ENCODE measurements at regions not wholly inside any gene's neighbourhood (a gene's known extent, or its start where the extent isn't known, plus 50 kb on each side); places are given as distances from the start of the nearest gene placed in this dataset.

DNA sequence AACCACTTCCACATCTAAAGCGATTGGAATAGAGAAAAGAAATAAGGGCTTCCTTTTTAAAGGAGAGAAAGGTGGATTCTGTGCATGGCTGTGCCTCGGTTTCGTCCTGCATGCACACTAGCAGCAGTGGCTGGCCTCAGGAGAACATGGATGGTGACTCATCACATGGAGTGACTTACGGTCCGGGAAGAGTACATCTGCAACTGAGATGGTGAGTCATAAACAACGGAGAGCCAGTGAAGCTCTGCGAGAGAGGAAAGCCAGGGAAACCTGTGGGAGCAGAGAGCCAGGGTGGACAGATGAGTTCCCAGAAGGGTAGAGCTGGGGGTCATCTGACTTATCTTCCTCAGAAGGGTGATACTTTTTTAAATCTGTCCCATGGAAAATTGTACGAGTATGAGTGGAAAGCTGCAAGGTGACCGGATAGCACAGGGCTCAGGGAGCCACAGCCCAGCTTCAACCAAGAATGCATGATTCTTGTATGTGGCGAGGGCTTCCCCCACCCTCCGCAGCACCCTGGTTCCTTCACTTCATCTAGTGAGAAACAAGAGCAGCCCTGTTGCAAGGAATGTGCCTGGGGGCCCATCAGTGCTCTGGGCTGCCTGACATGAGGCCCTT, 259.1 kb downstream of the KLF6 start:
- TF ChIP-seq, protein P1, sequence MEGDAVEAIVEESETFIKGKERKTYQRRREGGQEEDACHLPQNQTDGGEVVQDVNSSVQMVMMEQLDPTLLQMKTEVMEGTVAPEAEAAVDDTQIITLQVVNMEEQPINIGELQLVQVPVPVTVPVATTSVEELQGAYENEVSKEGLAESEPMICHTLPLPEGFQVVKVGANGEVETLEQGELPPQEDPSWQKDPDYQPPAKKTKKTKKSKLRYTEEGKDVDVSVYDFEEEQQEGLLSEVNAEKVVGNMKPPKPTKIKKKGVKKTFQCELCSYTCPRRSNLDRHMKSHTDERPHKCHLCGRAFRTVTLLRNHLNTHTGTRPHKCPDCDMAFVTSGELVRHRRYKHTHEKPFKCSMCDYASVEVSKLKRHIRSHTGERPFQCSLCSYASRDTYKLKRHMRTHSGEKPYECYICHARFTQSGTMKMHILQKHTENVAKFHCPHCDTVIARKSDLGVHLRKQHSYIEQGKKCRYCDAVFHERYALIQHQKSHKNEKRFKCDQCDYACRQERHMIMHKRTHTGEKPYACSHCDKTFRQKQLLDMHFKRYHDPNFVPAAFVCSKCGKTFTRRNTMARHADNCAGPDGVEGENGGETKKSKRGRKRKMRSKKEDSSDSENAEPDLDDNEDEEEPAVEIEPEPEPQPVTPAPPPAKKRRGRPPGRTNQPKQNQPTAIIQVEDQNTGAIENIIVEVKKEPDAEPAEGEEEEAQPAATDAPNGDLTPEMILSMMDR (IDR thresholded peaks at IDR 0.05; ENCODE audit: low read depth, low read length, poor library complexity, severe bottlenecking) = no peak
- TF ChIP-seq EZH2phosphoT487 (IDR thresholded peaks at IDR 0.05; ENCODE audit: borderline replicate concordance, low read length) = no peak
